ENCODE measurements at regions not wholly inside any gene's neighbourhood (a gene's known extent, or its start where the extent isn't known, plus 50 kb on each side); places are given as distances from the start of the nearest gene placed in this dataset.
"Not testable (repeated sequence)": the region's sequence is repeated elsewhere in the genome, so short reads cannot be mapped to it uniquely, and the experiment has no call there.

DNA sequence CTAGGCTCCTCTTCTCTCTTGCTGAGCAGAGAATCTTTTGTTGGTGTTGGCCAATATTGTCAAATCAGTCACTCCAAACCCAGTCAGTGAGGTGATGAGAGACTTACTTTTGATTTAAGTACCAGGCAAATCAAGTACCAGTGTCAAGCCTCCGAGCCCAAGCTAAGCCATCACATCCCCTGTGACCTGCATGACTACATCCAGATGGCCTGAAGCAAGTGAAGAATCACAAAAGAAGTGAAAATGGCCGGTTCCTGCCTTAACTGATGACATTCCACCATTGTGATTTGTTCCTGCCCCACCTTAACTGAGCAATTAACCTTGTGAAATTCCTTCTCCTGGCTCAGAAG lies 107.0 kb upstream of the DAB1 start:
- TF ChIP-seq POLR2A (IDR thresholded peaks at IDR 0.05): not testable (repeated sequence)
- TF ChIP-seq, protein P1, sequence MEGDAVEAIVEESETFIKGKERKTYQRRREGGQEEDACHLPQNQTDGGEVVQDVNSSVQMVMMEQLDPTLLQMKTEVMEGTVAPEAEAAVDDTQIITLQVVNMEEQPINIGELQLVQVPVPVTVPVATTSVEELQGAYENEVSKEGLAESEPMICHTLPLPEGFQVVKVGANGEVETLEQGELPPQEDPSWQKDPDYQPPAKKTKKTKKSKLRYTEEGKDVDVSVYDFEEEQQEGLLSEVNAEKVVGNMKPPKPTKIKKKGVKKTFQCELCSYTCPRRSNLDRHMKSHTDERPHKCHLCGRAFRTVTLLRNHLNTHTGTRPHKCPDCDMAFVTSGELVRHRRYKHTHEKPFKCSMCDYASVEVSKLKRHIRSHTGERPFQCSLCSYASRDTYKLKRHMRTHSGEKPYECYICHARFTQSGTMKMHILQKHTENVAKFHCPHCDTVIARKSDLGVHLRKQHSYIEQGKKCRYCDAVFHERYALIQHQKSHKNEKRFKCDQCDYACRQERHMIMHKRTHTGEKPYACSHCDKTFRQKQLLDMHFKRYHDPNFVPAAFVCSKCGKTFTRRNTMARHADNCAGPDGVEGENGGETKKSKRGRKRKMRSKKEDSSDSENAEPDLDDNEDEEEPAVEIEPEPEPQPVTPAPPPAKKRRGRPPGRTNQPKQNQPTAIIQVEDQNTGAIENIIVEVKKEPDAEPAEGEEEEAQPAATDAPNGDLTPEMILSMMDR (IDR thresholded peaks at IDR 0.05): not testable (repeated sequence)
